Trophoblast cell (in vitro differentiated cells and primary cell): ENCODE measurements at regions not wholly inside any gene's neighbourhood (a gene's known extent, or its start where the extent isn't known, plus 50 kb on each side); places are given as distances from the start of the nearest gene placed in this dataset.
"Not testable (repeated sequence)": the region's sequence is repeated elsewhere in the genome, so short reads cannot be mapped to it uniquely, and the experiment has no call there.

Source experiments
- DNase-seq, 2 donors: peaks; one replicate each; pipeline ENCODE4 v3.0.0-alpha.2; 2016
- H2AFZ ChIP-seq: 2 replicates; pipeline ENCODE4 v1.6.1; 2013; ENCODE audit warnings: low read length, moderate library complexity, mild to moderate bottlenecking; ENCODE audit not compliant: insufficient read depth, poor library complexity
- H2AK5ac ChIP-seq: 2 replicates; pipeline ENCODE4 v1.6.1; 2013; ENCODE audit warnings: mild to moderate bottlenecking, low read length
- H2BK120ac ChIP-seq: 2 replicates; pipeline ENCODE4 v1.6.1; 2013; ENCODE audit warnings: low read length, mild to moderate bottlenecking, moderate library complexity; ENCODE audit not compliant: insufficient read depth, poor library complexity
- H2BK12ac ChIP-seq: 2 replicates; pipeline ENCODE4 v1.6.1; 2013; ENCODE audit warnings: mild to moderate bottlenecking, low read length, moderate library complexity
- H2BK5ac ChIP-seq: 2 replicates; pipeline ENCODE4 v1.6.1; 2013; ENCODE audit warnings: low read length, low read depth, moderate library complexity, mild to moderate bottlenecking; ENCODE audit not compliant: poor library complexity
- H3K14ac ChIP-seq: 2 replicates; pipeline ENCODE4 v1.6.1; 2013; ENCODE audit warnings: mild to moderate bottlenecking, low read length
- H3K18ac ChIP-seq: 2 replicates; pipeline ENCODE4 v1.6.1; 2013; ENCODE audit warnings: mild to moderate bottlenecking, low read length
- H3K23ac ChIP-seq: 2 replicates; pipeline ENCODE4 v1.6.1; 2013; ENCODE audit warnings: low read length
- H3K27ac ChIP-seq: 2 replicates; pipeline ENCODE4 v1.5.1; 2013; ENCODE audit warnings: low read depth, mild to moderate bottlenecking, inconsistent platforms, low read length, moderate library complexity
- H3K27me3 ChIP-seq: 2 replicates; pipeline ENCODE4 v1.6.1; 2013; ENCODE audit warnings: inconsistent platforms, mild to moderate bottlenecking, low read length, moderate library complexity; ENCODE audit not compliant: insufficient read depth
- H3K36me3 ChIP-seq, 2 experiments: 1 replicate in 1 of 2; 2 replicates in 1 of 2; pipeline ENCODE4 v1.6.1; 2013; ENCODE audit warnings: low read length in 2 of 2, mild to moderate bottlenecking in 2 of 2, moderate library complexity in 1 of 2; ENCODE audit not compliant: insufficient read depth in 2 of 2, control insufficient read depth in 1 of 2
- H3K4ac ChIP-seq: 2 replicates; pipeline ENCODE4 v1.6.1; 2013; ENCODE audit warnings: low read depth, mild to moderate bottlenecking, low read length, moderate library complexity
- H3K4me1 ChIP-seq, 2 experiments: 1 replicate in 1 of 2; 2 replicates in 1 of 2; pipeline ENCODE4 v1.6.1; 2013; ENCODE audit warnings: low read length in 2 of 2, mild to moderate bottlenecking in 2 of 2, moderate library complexity in 1 of 2; ENCODE audit not compliant: insufficient read depth in 2 of 2, control insufficient read depth in 1 of 2
- H3K4me2 ChIP-seq: 2 replicates; pipeline ENCODE4 v1.6.1; 2013; ENCODE audit warnings: inconsistent platforms, mild to moderate bottlenecking, low read length, moderate library complexity
- H3K4me3 ChIP-seq: 2 replicates; pipeline ENCODE4 v1.5.1; 2013; ENCODE audit warnings: mild to moderate bottlenecking, low read depth, low read length, inconsistent platforms
- H3K79me1 ChIP-seq: one replicate; pipeline ENCODE4 v1.6.1; 2013; ENCODE audit warnings: low read length
- H3K79me2 ChIP-seq: 2 replicates; pipeline ENCODE4 v1.6.1; 2013; ENCODE audit warnings: low read length, mild to moderate bottlenecking; ENCODE audit not compliant: control insufficient read depth, insufficient read depth, poor library complexity
- H3K9ac ChIP-seq: 2 replicates; pipeline ENCODE4 v1.6.1; 2013; ENCODE audit warnings: mild to moderate bottlenecking, low read length
- H3K9me3 ChIP-seq: 2 replicates; pipeline ENCODE4 v1.6.1; 2013; ENCODE audit warnings: low read depth, mild to moderate bottlenecking, control low read depth, inconsistent platforms, low read length; ENCODE audit not compliant: insufficient read depth
- H4K12ac ChIP-seq: 2 replicates; pipeline ENCODE4 v1.6.1; 2013; ENCODE audit warnings: low read depth, mild to moderate bottlenecking, low read length, moderate library complexity
- H4K8ac ChIP-seq: 2 replicates; pipeline ENCODE4 v1.6.1; 2013; ENCODE audit warnings: low read depth, mild to moderate bottlenecking, low read length, moderate library complexity
- H4K91ac ChIP-seq: one replicate; pipeline ENCODE4 v1.6.1; 2013; ENCODE audit warnings: low read depth, mild to moderate bottlenecking, low read length, moderate library complexity
- WGBS: extraction: QIAGEN DNeasy Blood & Tissue Kit; methylation state at CpG from one replicate; pipeline ENCODE4 v1.1.7; 2013; ENCODE audit warnings: missing lambda C conversion rate; ENCODE audit not compliant: insufficient read length, insufficient coverage; ENCODE audit errors: extremely low coverage; 5-methylcytosine and 5-hydroxymethylcytosine counted together

GRCh38 chr3:75582536-75582935 is 81.6 kb upstream of the FRG2C start:
- H3K36me3 ChIP-seq, H3K9me3 ChIP-seq, H3K4me2 ChIP-seq, H4K91ac ChIP-seq, H3K27ac ChIP-seq, H3K14ac ChIP-seq, H3K9ac ChIP-seq, H2BK5ac ChIP-seq, H3K79me2 ChIP-seq, H2BK12ac ChIP-seq, H3K4me3 ChIP-seq, H4K8ac ChIP-seq, H3K79me1 ChIP-seq, H2AFZ ChIP-seq, H3K18ac ChIP-seq, H2AK5ac ChIP-seq, H3K4ac ChIP-seq, H4K12ac ChIP-seq, H2BK120ac ChIP-seq, H3K27me3 ChIP-seq, DNase-seq, H3K4me1 ChIP-seq, H3K23ac ChIP-seq: not testable (repeated sequence)
- WGBS = no CpG with 5 or more reads among the region's 3 CpGs

GRCh38 chr3:75583116-75583515 is 81.0 kb upstream of the FRG2C start:
- H3K9ac ChIP-seq, H2BK12ac ChIP-seq, H2BK5ac ChIP-seq, H4K8ac ChIP-seq, H3K4me2 ChIP-seq, H2BK120ac ChIP-seq, DNase-seq, H3K14ac ChIP-seq, H4K91ac ChIP-seq, H3K36me3 ChIP-seq, H3K4ac ChIP-seq, H2AK5ac ChIP-seq, H3K79me1 ChIP-seq, H3K9me3 ChIP-seq, H3K4me1 ChIP-seq, H3K27me3 ChIP-seq, H3K27ac ChIP-seq, H4K12ac ChIP-seq, H3K4me3 ChIP-seq, H3K23ac ChIP-seq, H3K79me2 ChIP-seq, H2AFZ ChIP-seq, H3K18ac ChIP-seq: not testable (repeated sequence)
- WGBS = no CpG with 5 or more reads among the region's 10 CpGs

- WGBS = no CpG with 5 or more reads among the region's 15 CpGs
- H4K8ac ChIP-seq, H3K18ac ChIP-seq: not testable (repeated sequence)
These were observed 76.4 kb upstream of the FRG2C start for GRCh38 chr3:75587695-75588094.

GRCh38 chr3:75590382-75590781 is 73.7 kb upstream of the FRG2C start:
- H3K9me3 ChIP-seq, H3K9ac ChIP-seq, H3K79me1 ChIP-seq, H2BK5ac ChIP-seq, H3K27ac ChIP-seq, DNase-seq, H3K23ac ChIP-seq, H3K4ac ChIP-seq, H3K18ac ChIP-seq, H2BK120ac ChIP-seq, H3K4me1 ChIP-seq, H4K8ac ChIP-seq, H3K14ac ChIP-seq, H3K27me3 ChIP-seq, H4K91ac ChIP-seq, H2BK12ac ChIP-seq, H3K4me3 ChIP-seq, H3K36me3 ChIP-seq, H3K4me2 ChIP-seq, H3K79me2 ChIP-seq, H2AK5ac ChIP-seq, H4K12ac ChIP-seq, H2AFZ ChIP-seq: not testable (repeated sequence)
- no CpG with 5 or more reads among the region's 16 CpGs for WGBS

More at GRCh38 chr3:75587695-75588094, 76.4 kb upstream of the FRG2C start:
- H2BK12ac ChIP-seq, H3K4ac ChIP-seq, H3K9me3 ChIP-seq, H3K9ac ChIP-seq, H4K12ac ChIP-seq, H3K79me2 ChIP-seq, DNase-seq, H2BK120ac ChIP-seq, H3K27ac ChIP-seq, H3K4me3 ChIP-seq, H3K79me1 ChIP-seq, H2BK5ac ChIP-seq, H3K27me3 ChIP-seq, H3K4me1 ChIP-seq, H3K4me2 ChIP-seq, H4K91ac ChIP-seq, H3K36me3 ChIP-seq, H3K23ac ChIP-seq, H2AFZ ChIP-seq, H3K14ac ChIP-seq, H2AK5ac ChIP-seq: not testable (repeated sequence)
